ENCODE measurements at regions not wholly inside any gene's neighbourhood (a gene's known extent, or its start where the extent isn't known, plus 50 kb on each side); places are given as distances from the start of the nearest gene placed in this dataset.

GRCh38 chr18:24773101-24773500 lies 312.7 kb downstream of the HRH4 start:
- no peak for ATAC-seq
- TF ChIP-seq TOX (CRISPR knock-in tag; IDR thresholded peaks at IDR 0.05; ENCODE audit: borderline replicate concordance) = no peak
- no peak for TF ChIP-seq CREB5 (CRISPR knock-in tag; IDR thresholded peaks at IDR 0.05; ENCODE audit: low read depth)
- TF ChIP-seq, protein P1, sequence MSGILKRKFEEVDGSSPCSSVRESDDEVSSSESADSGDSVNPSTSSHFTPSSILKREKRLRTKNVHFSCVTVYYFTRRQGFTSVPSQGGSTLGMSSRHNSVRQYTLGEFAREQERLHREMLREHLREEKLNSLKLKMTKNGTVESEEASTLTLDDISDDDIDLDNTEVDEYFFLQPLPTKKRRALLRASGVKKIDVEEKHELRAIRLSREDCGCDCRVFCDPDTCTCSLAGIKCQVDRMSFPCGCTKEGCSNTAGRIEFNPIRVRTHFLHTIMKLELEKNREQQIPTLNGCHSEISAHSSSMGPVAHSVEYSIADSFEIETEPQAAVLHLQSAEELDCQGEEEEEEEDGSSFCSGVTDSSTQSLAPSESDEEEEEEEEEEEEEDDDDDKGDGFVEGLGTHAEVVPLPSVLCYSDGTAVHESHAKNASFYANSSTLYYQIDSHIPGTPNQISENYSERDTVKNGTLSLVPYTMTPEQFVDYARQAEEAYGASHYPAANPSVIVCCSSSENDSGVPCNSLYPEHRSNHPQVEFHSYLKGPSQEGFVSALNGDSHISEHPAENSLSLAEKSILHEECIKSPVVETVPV (CRISPR knock-in tag; IDR thresholded peaks at IDR 0.05) = no peak
- no peak for TF ChIP-seq TSHZ2 (CRISPR knock-in tag; IDR thresholded peaks at IDR 0.05)
- no peak for TF ChIP-seq TCF4 (CRISPR knock-in tag; IDR thresholded peaks at IDR 0.05; ENCODE audit: borderline replicate concordance)
- no peak for TF ChIP-seq ZNF70 (CRISPR knock-in tag; IDR thresholded peaks at IDR 0.05)
- no peak for TF ChIP-seq GLIS3 (CRISPR knock-in tag; IDR thresholded peaks at IDR 0.05)

- TF ChIP-seq, protein P2, sequence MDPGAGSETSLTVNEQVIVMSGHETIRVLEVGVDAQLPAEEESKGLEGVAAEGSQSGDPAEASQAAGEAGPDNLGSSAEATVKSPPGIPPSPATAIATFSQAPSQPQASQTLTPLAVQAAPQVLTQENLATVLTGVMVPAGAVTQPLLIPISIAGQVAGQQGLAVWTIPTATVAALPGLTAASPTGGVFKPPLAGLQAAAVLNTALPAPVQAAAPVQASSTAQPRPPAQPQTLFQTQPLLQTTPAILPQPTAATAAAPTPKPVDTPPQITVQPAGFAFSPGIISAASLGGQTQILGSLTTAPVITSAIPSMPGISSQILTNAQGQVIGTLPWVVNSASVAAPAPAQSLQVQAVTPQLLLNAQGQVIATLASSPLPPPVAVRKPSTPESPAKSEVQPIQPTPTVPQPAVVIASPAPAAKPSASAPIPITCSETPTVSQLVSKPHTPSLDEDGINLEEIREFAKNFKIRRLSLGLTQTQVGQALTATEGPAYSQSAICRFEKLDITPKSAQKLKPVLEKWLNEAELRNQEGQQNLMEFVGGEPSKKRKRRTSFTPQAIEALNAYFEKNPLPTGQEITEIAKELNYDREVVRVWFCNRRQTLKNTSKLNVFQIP (CRISPR knock-in tag; IDR thresholded peaks at IDR 0.05; ENCODE audit: borderline replicate concordance, low read depth) = no peak
- TF ChIP-seq OSR1 (CRISPR knock-in tag; IDR thresholded peaks at IDR 0.05) (no peak), TOX (CRISPR knock-in tag; IDR thresholded peaks at IDR 0.05; ENCODE audit: borderline replicate concordance) (no peak), GLIS3 (CRISPR knock-in tag; IDR thresholded peaks at IDR 0.05) (no peak), TCF4 (CRISPR knock-in tag; IDR thresholded peaks at IDR 0.05; ENCODE audit: borderline replicate concordance) (no peak), ZNF565 (CRISPR knock-in tag; conservative IDR thresholded peaks at IDR 0.05; ENCODE audit: low read depth) (no peak), ESRRG (CRISPR knock-in tag; IDR thresholded peaks at IDR 0.05) (no peak), ARNTL (CRISPR knock-in tag; IDR thresholded peaks at IDR 0.05; ENCODE audit: borderline replicate concordance, low read depth) (no peak), RARB (CRISPR knock-in tag; IDR thresholded peaks at IDR 0.05) (no peak), PATZ1 (CRISPR knock-in tag; IDR thresholded peaks at IDR 0.05; ENCODE audit: borderline replicate concordance) (no peak), TSHZ2 (CRISPR knock-in tag; IDR thresholded peaks at IDR 0.05) (no peak)
- TF ChIP-seq, protein P1 (CRISPR knock-in tag; IDR thresholded peaks at IDR 0.05) = no peak
- no peak for ATAC-seq
Observed at GRCh38 chr18:24776019-24776418, 315.6 kb downstream of the HRH4 start.

Measured in SK-N-SH treated with all-trans-retinoic acid at 6 μM for 48 hours (cell line).